ENCODE measurements at regions not wholly inside any gene's neighbourhood (a gene's known extent, or its start where the extent isn't known, plus 50 kb on each side); places are given as distances from the start of the nearest gene placed in this dataset.

- no peak for DNase-seq
Observed at GRCh38 chr15:47184003-47184907, 533.0 kb upstream of the SEMA6D start.

GRCh38 chr15:47184908-47185801 is 532.1 kb upstream of the SEMA6D start:
- no peak for DNase-seq

GRCh38 chr15:47186075-47186474 is 531.2 kb upstream of the SEMA6D start:
- DNase-seq, result no peak

GRCh38 chr15:47188758-47189507 is 528.4 kb upstream of the SEMA6D start:
- DNase-seq, result no peak

- DNase-seq, result no peak
Observed at GRCh38 chr15:47194718-47195117, 522.6 kb upstream of the SEMA6D start.

GRCh38 chr15:47196048-47196447 is 521.3 kb upstream of the SEMA6D start:
- DNase-seq, result peak; percentile 44

GRCh38 chr15:47203993-47204392 is 513.3 kb upstream of the SEMA6D start:
- DNase-seq, result no peak

GRCh38 chr15:47206358-47206978 is 510.8 kb upstream of the SEMA6D start:
- DNase-seq, result no peak

GRCh38 chr15:47209591-47209990 is 507.7 kb upstream of the SEMA6D start:
- no peak for DNase-seq

- DNase-seq, result no peak
Observed at GRCh38 chr15:47212222-47213010, 504.9 kb upstream of the SEMA6D start.

GRCh38 chr15:47213883-47214282 is 503.4 kb upstream of the SEMA6D start:
- no peak for DNase-seq

GRCh38 chr15:47218295-47218694 is 499.0 kb upstream of the SEMA6D start:
- no peak for DNase-seq

- no peak for DNase-seq
Observed at GRCh38 chr15:47244361-47244760, 472.9 kb upstream of the SEMA6D start.

- no peak for DNase-seq
Observed at GRCh38 chr15:47246317-47246716, 471.0 kb upstream of the SEMA6D start.

- DNase-seq, result no peak
Observed at GRCh38 chr15:47258521-47258920, 458.8 kb upstream of the SEMA6D start.

- DNase-seq, result no peak
Observed at GRCh38 chr15:47265686-47266085, 451.6 kb upstream of the SEMA6D start.

GRCh38 chr15:47266566-47266965 is 450.7 kb upstream of the SEMA6D start:
- no peak for DNase-seq

GRCh38 chr15:47273864-47274263 is 443.4 kb upstream of the SEMA6D start:
- no peak for DNase-seq

- no peak for DNase-seq
Observed at GRCh38 chr15:47283246-47283645, 434.1 kb upstream of the SEMA6D start.

GRCh38 chr15:47288794-47289193 is 428.5 kb upstream of the SEMA6D start:
- DNase-seq, result no peak

GRCh38 chr15:47289656-47290055 is 427.6 kb upstream of the SEMA6D start:
- no peak for DNase-seq

- no peak for DNase-seq
Observed at GRCh38 chr15:47291767-47292166, 425.5 kb upstream of the SEMA6D start.

Data from GDM1 (cell line).